ENCODE measurements at regions not wholly inside any gene's neighbourhood (a gene's known extent, or its start where the extent isn't known, plus 50 kb on each side); places are given as distances from the start of the nearest gene placed in this dataset.

GRCh38 chr4:30856795-30857564 is 136.8 kb downstream of the PCDH7 start:
- no peak for TF ChIP-seq CTCF (conservative IDR thresholded peaks at IDR 0.05; ENCODE audit: low read length)
- TF ChIP-seq EZH2phosphoT487 (IDR thresholded peaks at IDR 0.05; ENCODE audit: borderline replicate concordance, low read depth, low read length) = no peak
